PC-9 (cell line): ENCODE measurements at regions not wholly inside any gene's neighbourhood (a gene's known extent, or its start where the extent isn't known, plus 50 kb on each side); places are given as distances from the start of the nearest gene placed in this dataset.

Experiments used
- BruUV-seq: library from RNA; stranded (reverse); fragments of 400-500 nt; replicated peaks from 2 replicates; lab custom pipeline; 2021; lab: Mats Ljungman, UMichigan
- CTCF ChIA-PET: fragments of 300-600 bp; sonication (Branson Sonifier 250); formaldehyde crosslinking; loops from one replicate; lab custom pipeline; 2022; ENCODE audit warnings: antibody characterized with exemption; lab: Charles Lee
- POLR2A ChIA-PET: fragments of 300-600 bp; sonication (Branson Sonifier 250); formaldehyde crosslinking; loops from one replicate; lab custom pipeline; 2022; ENCODE audit warnings: antibody characterized with exemption; ENCODE audit not compliant: unreplicated experiment; lab: Charles Lee
- DNase-seq, 2 experiments: peaks; one replicate each; pipeline versions ENCODE4 v3.0.0 to v3.0.0-alpha.2; 2015 to 2022; ENCODE audit warnings: mixed read lengths in 1 of 2
- H2AFZ ChIP-seq: fragments of 200-600 bp; sonication (generic); 2 replicates; pipeline ENCODE4 v1.8.1; 2017; ENCODE audit warnings: antibody characterized with exemption
- H3F3A ChIP-seq: fragments of 200-600 bp; sonication (generic); 2 replicates; pipeline ENCODE4 v1.8.1; 2017; ENCODE audit warnings: antibody characterized with exemption, mild to moderate bottlenecking, low read depth; ENCODE audit not compliant: insufficient read depth
- H3K27ac ChIP-seq: fragments of 200-600 bp; sonication (generic); 2 replicates; pipeline ENCODE4 v1.6.1; 2016; ENCODE audit warnings: mixed run types
- H3K27me3 ChIP-seq: fragments of 200-600 bp; sonication (generic); 2 replicates; pipeline ENCODE4 v1.6.1; 2016; ENCODE audit warnings: low read depth, mixed run types; ENCODE audit not compliant: insufficient read depth
- H3K36me3 ChIP-seq: fragments of 200-600 bp; sonication (generic); 2 replicates; pipeline ENCODE4 v1.6.1; 2016; ENCODE audit warnings: low read depth, mixed run types
- H3K4me1 ChIP-seq: fragments of 200-600 bp; sonication (generic); replicated peaks from 2 replicates; pipeline ENCODE4 v1.6.1; 2016; ENCODE audit warnings: mixed run types; ENCODE audit not compliant: insufficient read depth
- H3K4me2 ChIP-seq: fragments of 200-600 bp; sonication (generic); 2 replicates; pipeline ENCODE4 v1.6.1; 2017; ENCODE audit warnings: mixed run types
- H3K4me3 ChIP-seq: fragments of 200-600 bp; sonication (generic); 2 replicates; pipeline ENCODE4 v1.6.1; 2016; ENCODE audit warnings: mixed run types
- H3K79me2 ChIP-seq: fragments of 200-600 bp; sonication (generic); 2 replicates; pipeline ENCODE4 v1.6.1; 2017; ENCODE audit warnings: low read depth, mixed run types
- H3K9me2 ChIP-seq: fragments of 200-600 bp; sonication (generic); 2 replicates; pipeline ENCODE4 v1.8.1; 2017; ENCODE audit warnings: mild to moderate bottlenecking; ENCODE audit not compliant: insufficient read depth
- H3K9me3 ChIP-seq: fragments of 200-600 bp; sonication (generic); 2 replicates; pipeline ENCODE4 v1.8.1; 2016; ENCODE audit warnings: low read depth; ENCODE audit not compliant: insufficient read depth
- H4K20me1 ChIP-seq: fragments of 200-600 bp; sonication (generic); 2 replicates; pipeline ENCODE4 v1.8.1; 2017; ENCODE audit not compliant: insufficient read depth
- EZH2 ChIP-seq: fragments of 200-600 bp; sonication (generic); IDR thresholded peaks from 2 replicates; pipeline ENCODE4 v1.8.0; 2017; ENCODE audit warnings: antibody characterized with exemption, low read depth
- intact Hi-C: fragments of 100-400 bp; cut with micrococcal nuclease; formaldehyde crosslinking; loops from one replicate; pipeline ENCODE4 v1.10.0; 2022; ENCODE audit not compliant: unreplicated experiment
- TF ChIP-seq, protein P1 (sequence below): fragments of 200-600 bp; sonication (generic); conservative IDR thresholded peaks from 2 replicates; pipeline ENCODE4 v1.6.1; 2017; ENCODE audit warnings: mixed run types, antibody characterized with exemption, mild to moderate bottlenecking, moderate library complexity

DNA sequence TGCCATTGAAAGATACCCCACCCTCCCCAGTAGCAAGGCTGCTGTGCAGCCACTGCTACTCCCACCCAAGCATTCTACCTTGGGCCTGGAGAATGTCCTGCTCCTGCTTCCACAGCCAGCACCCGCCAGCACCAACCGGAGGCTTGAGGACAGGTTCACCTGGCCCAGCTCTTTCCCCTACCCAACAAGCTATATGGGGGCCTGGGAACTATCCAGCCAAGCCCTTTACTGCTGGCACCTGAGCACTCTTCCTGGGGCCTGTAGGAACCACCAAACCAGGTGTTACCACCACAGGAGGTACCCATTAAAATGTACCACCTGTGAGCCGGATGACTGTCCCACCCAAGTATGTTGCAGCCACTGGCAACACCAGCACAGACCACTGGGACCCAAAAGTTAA lies 86.1 kb upstream of the GHR start:
- intact Hi-C loops: loop anchor here (10.0 kb wide), 1 partner anchor 252 kb away; no protein-coding TSS in a partner anchor

DNA sequence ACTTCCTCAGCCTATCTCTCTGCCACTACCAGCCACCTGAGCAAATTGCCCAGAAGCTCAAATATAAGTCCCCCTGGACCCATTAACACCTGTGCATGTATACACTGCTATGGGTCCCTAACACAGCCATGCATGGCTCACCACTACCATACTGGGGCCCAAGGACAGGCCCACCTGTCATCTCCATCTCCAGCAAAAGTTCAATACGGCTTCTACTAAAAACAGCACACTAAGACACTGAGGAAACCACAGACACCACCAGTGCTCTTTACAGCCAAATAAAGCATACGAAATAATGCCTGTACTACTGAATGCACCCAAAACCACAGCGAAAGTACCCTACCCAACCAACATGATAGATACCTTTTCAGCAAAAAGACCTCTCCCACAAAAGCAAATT lies 85.6 kb upstream of the GHR start:
- H4K20me1 ChIP-seq: no peaks in the 10 kb centered on the region
- H3K36me3 ChIP-seq: no peaks in the 10 kb centered on the region
- peaks cover 5% of the 10 kb centered on the region; the same call in 1 of the 2 replicates for H3K9me3 ChIP-seq
- intact Hi-C loops: loop anchor here (10.0 kb wide), 1 partner anchor 253 kb away; no protein-coding TSS in a partner anchor
- H3K4me1 ChIP-seq: no peaks in the 10 kb centered on the region
- TF ChIP-seq, protein P1, sequence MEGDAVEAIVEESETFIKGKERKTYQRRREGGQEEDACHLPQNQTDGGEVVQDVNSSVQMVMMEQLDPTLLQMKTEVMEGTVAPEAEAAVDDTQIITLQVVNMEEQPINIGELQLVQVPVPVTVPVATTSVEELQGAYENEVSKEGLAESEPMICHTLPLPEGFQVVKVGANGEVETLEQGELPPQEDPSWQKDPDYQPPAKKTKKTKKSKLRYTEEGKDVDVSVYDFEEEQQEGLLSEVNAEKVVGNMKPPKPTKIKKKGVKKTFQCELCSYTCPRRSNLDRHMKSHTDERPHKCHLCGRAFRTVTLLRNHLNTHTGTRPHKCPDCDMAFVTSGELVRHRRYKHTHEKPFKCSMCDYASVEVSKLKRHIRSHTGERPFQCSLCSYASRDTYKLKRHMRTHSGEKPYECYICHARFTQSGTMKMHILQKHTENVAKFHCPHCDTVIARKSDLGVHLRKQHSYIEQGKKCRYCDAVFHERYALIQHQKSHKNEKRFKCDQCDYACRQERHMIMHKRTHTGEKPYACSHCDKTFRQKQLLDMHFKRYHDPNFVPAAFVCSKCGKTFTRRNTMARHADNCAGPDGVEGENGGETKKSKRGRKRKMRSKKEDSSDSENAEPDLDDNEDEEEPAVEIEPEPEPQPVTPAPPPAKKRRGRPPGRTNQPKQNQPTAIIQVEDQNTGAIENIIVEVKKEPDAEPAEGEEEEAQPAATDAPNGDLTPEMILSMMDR: no peak
- TF ChIP-seq EZH2: no peak
- no peaks in the 10 kb centered on the region for H3K27me3 ChIP-seq
- POLR2A ChIA-PET: no interaction called here
- CTCF ChIA-PET: no interaction called here
- H2AFZ ChIP-seq: no peak overlapping the region
- no peak overlapping the region for H3K27ac ChIP-seq
- H3K4me3 ChIP-seq: no peak overlapping the region
- no peaks in the 10 kb centered on the region; the same call in 1 of the 2 replicates for H3K9me2 ChIP-seq
- BruUV-seq: no TSS peak
- H3K79me2 ChIP-seq: no peaks in the 10 kb centered on the region
- no peak for DNase-seq
- H3K4me2 ChIP-seq: no peak overlapping the region
- no peaks in the 10 kb centered on the region for H3F3A ChIP-seq

More for the DNA sequence above, 86.1 kb upstream of the GHR start:
- no peaks in the 10 kb centered on the region; the same call in 1 of the 2 replicates for H3K9me2 ChIP-seq
- DNase-seq: no peak
- H3K27ac ChIP-seq: no peak overlapping the region
- no peak overlapping the region for H3K4me2 ChIP-seq
- H3K9me3 ChIP-seq: peaks cover 5% of the 10 kb centered on the region; the same call in 1 of the 2 replicates
- H3F3A ChIP-seq: no peaks in the 10 kb centered on the region
- no peak overlapping the region for H3K4me3 ChIP-seq
- ChIA-PET CTCF (no interaction called here), POLR2A (no interaction called here)
- H2AFZ ChIP-seq: no peak overlapping the region
- H3K36me3 ChIP-seq: no peaks in the 10 kb centered on the region
- no peaks in the 10 kb centered on the region for H3K79me2 ChIP-seq
- H3K27me3 ChIP-seq: no peaks in the 10 kb centered on the region
- no peaks in the 10 kb centered on the region for H4K20me1 ChIP-seq
- TF ChIP-seq, protein P1: no peak
- TF ChIP-seq EZH2: no peak
- no peaks in the 10 kb centered on the region for H3K4me1 ChIP-seq
- no TSS peak for BruUV-seq

DNA sequence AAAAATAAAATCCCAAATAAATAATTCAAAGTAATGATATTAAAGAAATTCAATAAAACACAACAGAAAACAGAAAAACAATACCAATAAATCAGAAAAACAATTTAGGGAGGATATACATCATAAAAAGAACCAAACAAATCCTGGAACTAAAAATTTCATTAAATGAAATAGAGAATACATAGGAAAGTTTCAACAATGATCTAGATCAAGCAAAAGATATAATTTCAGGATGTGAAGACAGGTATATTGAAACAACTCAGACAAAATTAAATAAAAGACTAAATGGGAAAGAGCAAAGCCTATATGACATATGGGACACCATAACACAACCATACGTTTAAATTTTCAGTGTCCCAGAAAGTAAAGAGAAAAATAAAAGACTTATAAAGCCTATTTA lies 85.1 kb upstream of the GHR start:
- H3K36me3 ChIP-seq: no peaks in the 10 kb centered on the region
- H3K4me1 ChIP-seq: no peaks in the 10 kb centered on the region
- TF ChIP-seq EZH2: no peak
- TF ChIP-seq, protein P1: no peak
- intact Hi-C loops: loop anchor here (10.0 kb wide), 1 partner anchor 253 kb away; no protein-coding TSS in a partner anchor
- no peaks in the 10 kb centered on the region for H3K27me3 ChIP-seq
- H4K20me1 ChIP-seq: no peaks in the 10 kb centered on the region
- H2AFZ ChIP-seq: no peak overlapping the region
- BruUV-seq: no TSS peak
- H3K9me2 ChIP-seq: no peaks in the 10 kb centered on the region; the same call in 1 of the 2 replicates
- DNase-seq: no peak
- H3K9me3 ChIP-seq: peaks cover 5% of the 10 kb centered on the region; the same call in 1 of the 2 replicates
- no peak overlapping the region for H3K27ac ChIP-seq
- no peak overlapping the region for H3K4me3 ChIP-seq
- ChIA-PET POLR2A (no interaction called here), CTCF (no interaction called here)
- H3F3A ChIP-seq: no peaks in the 10 kb centered on the region
- H3K79me2 ChIP-seq: no peaks in the 10 kb centered on the region
- no peak overlapping the region for H3K4me2 ChIP-seq
